Ascending aorta (tissue), 2 donors: ENCODE measurements at regions not wholly inside any gene's neighbourhood (a gene's known extent, or its start where the extent isn't known, plus 50 kb on each side); places are given as distances from the start of the nearest gene placed in this dataset.
"Not testable (repeated sequence)": the region's sequence is repeated elsewhere in the genome, so short reads cannot be mapped to it uniquely, and the experiment has no call there.

Source experiments
- DNase-seq, 2 donors: peaks; one replicate each; pipeline ENCODE4 v3.0.0-alpha.2; 2019; ENCODE audit warnings: low spot score in 2 of 2
- H3K27ac ChIP-seq, 2 donors: fragments of 200-600 bp; sonication (generic); one replicate each; pipeline ENCODE4 v1.5.1; 2016 to 2017; ENCODE audit warnings: mild to moderate bottlenecking in 1 of 2
- H3K27me3 ChIP-seq: fragments of 200-600 bp; sonication (generic); one replicate; pipeline ENCODE4 v1.5.1; 2017
- H3K36me3 ChIP-seq, 2 donors: fragments of 200-600 bp; sonication (generic); one replicate each; pipeline ENCODE4 v1.5.1; 2016
- H3K4me1 ChIP-seq, 2 donors: fragments of 200-600 bp; sonication (generic); one replicate each; pipeline ENCODE4 v1.5.1; 2016 to 2017; ENCODE audit warnings: mild to moderate bottlenecking in 1 of 2
- H3K4me3 ChIP-seq, 2 donors: fragments of 200-600 bp; sonication (generic); one replicate each; pipeline ENCODE4 v1.5.1; 2016 to 2017; ENCODE audit warnings: mild to moderate bottlenecking in 1 of 2
- H3K9me3 ChIP-seq, 2 donors: fragments of 200-600 bp; sonication (generic); one replicate each; pipeline ENCODE4 v1.5.1; 2016
- CTCF ChIP-seq, 3 experiments: fragments of 200-600 bp in 2 of 3; fragments of 450-650 bp in 1 of 3; sonication (generic) in 2 of 3; IDR thresholded peaks; one replicate each; pipeline ENCODE4 v1.5.1; 2016 to 2019; ENCODE audit warnings: antibody characterized with exemption in 3 of 3, mild to moderate bottlenecking in 1 of 3, moderate library complexity in 1 of 3
- intact Hi-C: fragments of 100-400 bp; cut with DNase I; formaldehyde crosslinking; loops from one replicate; pipeline ENCODE4 v1.15.1; 2023

GRCh38 chr12:114152890-114153289 is 186.8 kb upstream of the RBM19 start:
- Histone ChIP-seq H3K4me3 (no peak overlapping the region), H3K27me3 (no peaks in the 10 kb centered on the region), H3K36me3 (no peaks in the 10 kb centered on the region), H3K4me1 (no peaks in the 10 kb centered on the region), H3K27ac (no peak overlapping the region), H3K9me3 (no peaks in the 10 kb centered on the region)
- no peak for DNase-seq
- no peak for TF ChIP-seq CTCF (IDR thresholded peaks at IDR 0.05)
- intact Hi-C loops, result no loop called here

GRCh38 chr12:114152066-114152465 is 185.9 kb upstream of the RBM19 start:
- Histone ChIP-seq H3K9me3 (no peaks in the 10 kb centered on the region), H3K4me1 (no peaks in the 10 kb centered on the region), H3K27me3 (no peaks in the 10 kb centered on the region), H3K4me3 (no peak overlapping the region), H3K36me3 (no peaks in the 10 kb centered on the region), H3K27ac (no peak overlapping the region)
- no peak for DNase-seq
- no peak for TF ChIP-seq CTCF (IDR thresholded peaks at IDR 0.05)
- intact Hi-C loops, result no loop called here

DNA sequence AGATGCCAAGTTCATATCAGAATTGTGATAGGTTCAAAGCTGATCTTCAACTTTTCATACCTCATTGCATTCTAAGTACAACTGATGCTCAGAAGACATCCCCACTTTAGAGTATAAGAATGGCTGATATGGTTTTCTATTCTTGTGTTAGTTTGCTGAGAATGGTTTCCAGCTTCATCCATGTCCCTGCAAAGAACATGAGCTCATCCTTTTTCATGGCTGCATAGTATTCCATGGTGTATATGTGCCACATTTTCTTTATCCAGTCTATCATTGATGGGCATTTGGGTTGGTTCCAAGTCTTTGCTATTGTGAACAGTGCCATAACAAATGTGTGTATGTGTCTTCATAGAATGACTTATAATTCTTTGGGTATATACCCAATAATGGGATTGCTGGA is 184.5 kb upstream of the RBM19 start:
- H3K9me3 ChIP-seq, H3K4me1 ChIP-seq, H3K27ac ChIP-seq, H3K36me3 ChIP-seq, intact Hi-C loops, H3K27me3 ChIP-seq, H3K4me3 ChIP-seq, DNase-seq: not testable (repeated sequence)

- Histone ChIP-seq H3K4me3 (no peak overlapping the region), H3K27ac (no peak overlapping the region), H3K4me1 (no peaks in the 10 kb centered on the region), H3K9me3 (no peaks in the 10 kb centered on the region), H3K36me3 (no peaks in the 10 kb centered on the region), H3K27me3 (no peaks in the 10 kb centered on the region)
- intact Hi-C loops, result no loop called here
- no peak for TF ChIP-seq CTCF (IDR thresholded peaks at IDR 0.05)
- no peak for DNase-seq
These were observed 175.9 kb upstream of the RBM19 start for GRCh38 chr12:114141921-114142564.

GRCh38 chr12:114140576-114140975 is 174.5 kb upstream of the RBM19 start:
- H3K4me1 ChIP-seq, result no peaks in the 10 kb centered on the region
- TF ChIP-seq CTCF (IDR thresholded peaks at IDR 0.05), result no peak
- no peaks in the 10 kb centered on the region for H3K27me3 ChIP-seq
- no peak for DNase-seq
- no peaks in the 10 kb centered on the region for H3K9me3 ChIP-seq
- no peak overlapping the region for H3K4me3 ChIP-seq
- intact Hi-C loops, result no loop called here
- H3K36me3 ChIP-seq, result no peaks in the 10 kb centered on the region
- no peak overlapping the region for H3K27ac ChIP-seq

DNA sequence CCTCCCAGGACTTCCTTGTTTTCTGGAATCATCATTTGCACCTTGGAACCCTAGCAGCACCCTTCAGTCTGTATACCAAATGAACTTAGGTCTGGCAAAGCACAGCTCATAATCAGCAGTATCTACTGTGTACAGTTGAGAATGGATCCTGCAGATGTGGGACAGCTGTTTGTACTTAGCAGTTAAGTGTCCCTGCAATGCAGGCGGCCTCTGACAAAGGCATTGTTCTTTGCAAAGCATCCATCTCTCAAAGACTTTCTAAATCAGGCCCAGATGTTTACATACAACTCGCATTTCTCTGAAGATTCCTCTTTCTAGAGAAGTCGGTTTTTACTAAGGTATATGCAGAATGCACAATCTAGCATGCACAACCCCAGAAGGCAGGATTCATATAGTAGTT is 170.5 kb upstream of the RBM19 start:
- Histone ChIP-seq H3K4me3 (no peak overlapping the region), H3K27me3 (no peaks in the 10 kb centered on the region), H3K9me3 (no peaks in the 10 kb centered on the region), H3K36me3 (no peaks in the 10 kb centered on the region), H3K4me1 (no peaks in the 10 kb centered on the region), H3K27ac (no peak overlapping the region)
- no peak for TF ChIP-seq CTCF (IDR thresholded peaks at IDR 0.05)
- no peak for DNase-seq
- intact Hi-C loops, result no loop called here
